Liver (tissue), 3 donors: ENCODE measurements at regions not wholly inside any gene's neighbourhood (a gene's known extent, or its start where the extent isn't known, plus 50 kb on each side); places are given as distances from the start of the nearest gene placed in this dataset.

Experiments used
- ATF3 ChIP-seq: IDR thresholded peaks from 2 replicates; pipeline ENCODE4 v1.6.1; 2016; ENCODE audit warnings: antibody characterized with exemption
- GABPA ChIP-seq, 2 donors: IDR thresholded peaks in 1 of 2; conservative IDR thresholded peaks in 1 of 2; 2 replicates each; pipeline ENCODE4 v1.6.1; 2016; ENCODE audit warnings: antibody characterized with exemption in 2 of 2, mild to moderate bottlenecking in 1 of 2, moderate library complexity in 1 of 2
- JUND ChIP-seq, 2 donors: IDR thresholded peaks; 2 replicates each; pipeline ENCODE4 v1.6.1; 2016; ENCODE audit warnings: antibody characterized with exemption in 2 of 2
- MAX ChIP-seq: IDR thresholded peaks from 2 replicates; pipeline ENCODE4 v1.6.1; 2016; ENCODE audit warnings: antibody characterized with exemption
- TAF1 ChIP-seq: conservative IDR thresholded peaks from 2 replicates; pipeline ENCODE4 v1.6.1; 2016; ENCODE audit warnings: antibody characterized with exemption, mild to moderate bottlenecking
- TF ChIP-seq, protein P1 (sequence below): fragments of 150-350 bp; IDR thresholded peaks from 2 replicates; pipeline ENCODE4 v1.5.1; 2017; ENCODE audit warnings: improper control_type of control experiment, low read depth, low read length; ENCODE audit not compliant: missing input control
- TF ChIP-seq, protein P2 (sequence below): IDR thresholded peaks from 2 replicates; pipeline ENCODE4 v1.6.1; 2016; ENCODE audit warnings: antibody characterized with exemption, mild to moderate bottlenecking
- donor health status: healthy.
- donor health status: healthy.

DNA sequence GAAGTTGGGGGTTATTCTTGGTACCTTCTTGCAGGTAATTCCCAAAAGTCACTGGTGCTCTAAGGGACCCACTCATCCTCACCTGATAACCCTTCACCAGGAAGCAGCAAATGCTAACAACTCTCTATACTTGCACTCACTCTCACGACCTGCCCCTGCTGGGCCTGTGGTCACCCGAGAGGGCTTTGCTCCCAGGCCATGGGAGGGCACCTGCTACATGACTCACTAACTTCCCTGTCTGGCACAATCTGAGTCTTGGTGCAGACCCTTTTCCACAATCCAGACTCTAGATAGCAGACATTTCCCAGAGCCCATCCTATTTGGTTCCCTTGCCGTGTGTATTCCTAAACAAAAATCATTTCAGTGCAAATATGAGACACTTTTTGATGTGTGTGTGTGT lies 403.8 kb upstream of the FAT1 start:
- TF ChIP-seq GABPA (IDR thresholded peaks at IDR 0.05 in 1 of 2, conservative IDR thresholded peaks at IDR 0.05 in 1 of 2): no peak
- TF ChIP-seq, protein P1, sequence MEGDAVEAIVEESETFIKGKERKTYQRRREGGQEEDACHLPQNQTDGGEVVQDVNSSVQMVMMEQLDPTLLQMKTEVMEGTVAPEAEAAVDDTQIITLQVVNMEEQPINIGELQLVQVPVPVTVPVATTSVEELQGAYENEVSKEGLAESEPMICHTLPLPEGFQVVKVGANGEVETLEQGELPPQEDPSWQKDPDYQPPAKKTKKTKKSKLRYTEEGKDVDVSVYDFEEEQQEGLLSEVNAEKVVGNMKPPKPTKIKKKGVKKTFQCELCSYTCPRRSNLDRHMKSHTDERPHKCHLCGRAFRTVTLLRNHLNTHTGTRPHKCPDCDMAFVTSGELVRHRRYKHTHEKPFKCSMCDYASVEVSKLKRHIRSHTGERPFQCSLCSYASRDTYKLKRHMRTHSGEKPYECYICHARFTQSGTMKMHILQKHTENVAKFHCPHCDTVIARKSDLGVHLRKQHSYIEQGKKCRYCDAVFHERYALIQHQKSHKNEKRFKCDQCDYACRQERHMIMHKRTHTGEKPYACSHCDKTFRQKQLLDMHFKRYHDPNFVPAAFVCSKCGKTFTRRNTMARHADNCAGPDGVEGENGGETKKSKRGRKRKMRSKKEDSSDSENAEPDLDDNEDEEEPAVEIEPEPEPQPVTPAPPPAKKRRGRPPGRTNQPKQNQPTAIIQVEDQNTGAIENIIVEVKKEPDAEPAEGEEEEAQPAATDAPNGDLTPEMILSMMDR: no peak
- TF ChIP-seq TAF1: no peak
- no peak for TF ChIP-seq MAX
- TF ChIP-seq, protein P2, sequence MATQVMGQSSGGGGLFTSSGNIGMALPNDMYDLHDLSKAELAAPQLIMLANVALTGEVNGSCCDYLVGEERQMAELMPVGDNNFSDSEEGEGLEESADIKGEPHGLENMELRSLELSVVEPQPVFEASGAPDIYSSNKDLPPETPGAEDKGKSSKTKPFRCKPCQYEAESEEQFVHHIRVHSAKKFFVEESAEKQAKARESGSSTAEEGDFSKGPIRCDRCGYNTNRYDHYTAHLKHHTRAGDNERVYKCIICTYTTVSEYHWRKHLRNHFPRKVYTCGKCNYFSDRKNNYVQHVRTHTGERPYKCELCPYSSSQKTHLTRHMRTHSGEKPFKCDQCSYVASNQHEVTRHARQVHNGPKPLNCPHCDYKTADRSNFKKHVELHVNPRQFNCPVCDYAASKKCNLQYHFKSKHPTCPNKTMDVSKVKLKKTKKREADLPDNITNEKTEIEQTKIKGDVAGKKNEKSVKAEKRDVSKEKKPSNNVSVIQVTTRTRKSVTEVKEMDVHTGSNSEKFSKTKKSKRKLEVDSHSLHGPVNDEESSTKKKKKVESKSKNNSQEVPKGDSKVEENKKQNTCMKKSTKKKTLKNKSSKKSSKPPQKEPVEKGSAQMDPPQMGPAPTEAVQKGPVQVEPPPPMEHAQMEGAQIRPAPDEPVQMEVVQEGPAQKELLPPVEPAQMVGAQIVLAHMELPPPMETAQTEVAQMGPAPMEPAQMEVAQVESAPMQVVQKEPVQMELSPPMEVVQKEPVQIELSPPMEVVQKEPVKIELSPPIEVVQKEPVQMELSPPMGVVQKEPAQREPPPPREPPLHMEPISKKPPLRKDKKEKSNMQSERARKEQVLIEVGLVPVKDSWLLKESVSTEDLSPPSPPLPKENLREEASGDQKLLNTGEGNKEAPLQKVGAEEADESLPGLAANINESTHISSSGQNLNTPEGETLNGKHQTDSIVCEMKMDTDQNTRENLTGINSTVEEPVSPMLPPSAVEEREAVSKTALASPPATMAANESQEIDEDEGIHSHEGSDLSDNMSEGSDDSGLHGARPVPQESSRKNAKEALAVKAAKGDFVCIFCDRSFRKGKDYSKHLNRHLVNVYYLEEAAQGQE: no peak
- no peak for TF ChIP-seq ATF3
- TF ChIP-seq JUND (IDR thresholded peaks at IDR 0.05): no peak
